K562 (cell line): ENCODE measurements at regions not wholly inside any gene's neighbourhood (a gene's known extent, or its start where the extent isn't known, plus 50 kb on each side); places are given as distances from the start of the nearest gene placed in this dataset.
"Not testable (repeated sequence)": the region's sequence is repeated elsewhere in the genome, so short reads cannot be mapped to it uniquely, and the experiment has no call there.

ENCODE experiments used
- ATAC-seq: fragments of 200-7000 bp; cut with Tn5 transposase; 3 replicates; pipeline ENCODE4 v1.9.1; 2020; ENCODE audit warnings: moderate library complexity
- BruUV-seq: library from RNA; stranded (reverse); fragments of 400-500 nt; replicated peaks from 2 replicates; lab custom pipeline; 2021; lab: Mats Ljungman, UMichigan
- CTCF ChIA-PET: fragments of 300-600 bp; formaldehyde crosslinking; extraction: SDS; loops from one replicate; lab custom pipeline; 2021; ENCODE audit warnings: low intra/inter-chr PET ratio; lab: Yijun Ruan, JAX
- POLR2A ChIA-PET: fragments of 300-600, 350-650 bp; sonication (Branson Sonifier 250); formaldehyde crosslinking; extraction: SDS; loops from one replicate; lab custom pipeline; 2021; ENCODE audit warnings: antibody characterized with exemption, inconsistent platforms; lab: Yijun Ruan, JAX
- DNase-seq, 4 experiments: peaks; one replicate each; pipeline versions ENCODE4 v3.0.0 to v3.0.0-alpha.2; 2011 to 2018; ENCODE audit warnings: low spot score in 3 of 4, mixed read lengths in 3 of 4; ENCODE audit errors: extremely low read depth in 1 of 4
- FAIRE-seq: peaks from 2 replicates; lab custom pipeline; 2011; peaks lifted over from hg19 to GRCh38; lab: Jason Lieb, UNC
- H2AFZ ChIP-seq: 2 replicates; pipeline ENCODE4 v1.6.0; 2011; ENCODE audit warnings: low read depth, low read length, control low read depth, inconsistent platforms
- H3K27ac ChIP-seq: fragments of 200-600 bp; 3 replicates; pipeline ENCODE4 v1.8.0; 2011; ENCODE audit warnings: low read depth, mild to moderate bottlenecking, control low read depth, inconsistent platforms, low read length, moderate library complexity, mixed read lengths; ENCODE audit errors: extremely low read depth
- H3K27me3 ChIP-seq, 2 experiments: fragments of 300-600 bp in 1 of 2; 2 replicates in 1 of 2; 3 replicates in 1 of 2; pipeline versions ENCODE4 v1.6.0 to v1.8.0; 2011; ENCODE audit warnings: inconsistent platforms in 2 of 2, low read length in 2 of 2, mild to moderate bottlenecking in 1 of 2, mixed read lengths in 1 of 2, moderate library complexity in 1 of 2; ENCODE audit not compliant: control insufficient read depth in 2 of 2, insufficient read depth in 2 of 2
- H3K36me3 ChIP-seq: fragments of 300-600 bp; 3 replicates; pipeline ENCODE4 v1.8.0; 2011; ENCODE audit warnings: mild to moderate bottlenecking, low read length, inconsistent platforms; ENCODE audit not compliant: control insufficient read depth, insufficient read depth
- H3K4me1 ChIP-seq, 2 experiments: fragments of 200-600 bp in 1 of 2; replicated peaks in 1 of 2; 2 replicates in 1 of 2; 3 replicates in 1 of 2; pipeline versions ENCODE4 v1.5.1 to v1.8.0; 2011; ENCODE audit warnings: inconsistent platforms in 2 of 2, low read length in 2 of 2, mild to moderate bottlenecking in 1 of 2, mixed read lengths in 1 of 2, moderate library complexity in 1 of 2; ENCODE audit not compliant: control insufficient read depth in 2 of 2, insufficient read depth in 2 of 2
- H3K4me2 ChIP-seq: 2 replicates; pipeline ENCODE4 v1.6.1; 2011; ENCODE audit warnings: low read length, control low read depth, inconsistent platforms, mixed read lengths; ENCODE audit not compliant: insufficient read depth
- H3K4me3 ChIP-seq: fragments of 200-600 bp; sonication (generic), shearing (Covaris generic); 2 replicates; pipeline ENCODE4 v1.5.1; 2016; ENCODE audit warnings: control low read depth, inconsistent platforms
- H3K79me2 ChIP-seq: fragments of 200-600 bp; 3 replicates; pipeline ENCODE4 v1.8.0; 2011; ENCODE audit warnings: low read length, inconsistent platforms; ENCODE audit not compliant: control insufficient read depth, insufficient read depth
- H3K9ac ChIP-seq, 2 experiments: 2 replicates each; pipeline versions ENCODE4 v1.6.0 to v1.6.1; 2011; ENCODE audit warnings: low read depth in 2 of 2, low read length in 2 of 2, control low read depth in 1 of 2, inconsistent platforms in 1 of 2, mild to moderate bottlenecking in 1 of 2, mixed read lengths in 1 of 2; ENCODE audit not compliant: insufficient read depth in 1 of 2
- H3K9me1 ChIP-seq: one replicate; pipeline ENCODE4 v1.6.0; 2011; ENCODE audit warnings: inconsistent platforms, mild to moderate bottlenecking, low read length, moderate library complexity; ENCODE audit not compliant: control insufficient read depth, insufficient read depth
- H3K9me3 ChIP-seq: replicated peaks from 2 replicates; pipeline ENCODE4 v1.5.1; 2011; ENCODE audit warnings: low read depth, low read length, inconsistent platforms; ENCODE audit not compliant: control insufficient read depth, insufficient read depth
- H4K20me1 ChIP-seq: replicated peaks from 2 replicates; pipeline ENCODE4 v1.6.1; 2011; ENCODE audit warnings: low read length, inconsistent platforms, mixed read lengths; ENCODE audit not compliant: control insufficient read depth, insufficient read depth
- BRD4 ChIP-seq: fragments of 200-600 bp; sonication (generic); IDR thresholded peaks from 2 replicates; pipeline ENCODE4 v1.6.1; 2017; ENCODE audit warnings: inconsistent platforms
- WGBS: fragments of 100-300 bp; shearing (Covaris generic); methylation state at CpG from one replicate; pipeline ENCODE4 v1.1.6; 2016; ENCODE audit warnings: low coverage, mixed read lengths; ENCODE audit not compliant: insufficient coverage; ENCODE audit errors: missing lambda C conversion rate; 5-methylcytosine and 5-hydroxymethylcytosine counted together
- in situ Hi-C: fragments of 300-500 bp; cut with MboI; formaldehyde crosslinking; loops from 4 replicates; pipeline ENCODE4 v1.15.0; 2018; ENCODE audit warnings: inconsistent platforms, mixed read lengths
- intact Hi-C: fragments of 100-400 bp; cut with micrococcal nuclease; formaldehyde crosslinking; loops from 2 replicates; pipeline ENCODE4 v1.14.2; 2022

- Histone ChIP-seq H3K4me3 (no peak overlapping the region), H3K4me1 (no peaks in the 10 kb centered on the region), H4K20me1 (no peaks in the 10 kb centered on the region), H3K9me1 (no peaks in the 10 kb centered on the region), H3K36me3 (no peaks in the 10 kb centered on the region), H3K27me3 (no peaks in the 10 kb centered on the region), H3K9me3 (no peaks in the 10 kb centered on the region), H3K79me2 (no peaks in the 10 kb centered on the region), H3K4me2 (no peak overlapping the region), H3K9ac (no peak overlapping the region), H3K27ac (no peak overlapping the region), H2AFZ (no peak overlapping the region)
- ChIA-PET POLR2A (no interaction called here), CTCF (no interaction called here)
- TF ChIP-seq BRD4, result no peak
- DNase-seq (no peak), ATAC-seq (no peak), FAIRE-seq (no peak)
- BruUV-seq, result no TSS peak
- intact Hi-C loops (no loop called here), in situ Hi-C loops (no loop called here)
- 0% methylated on average over 2 of the region's 2 CpGs for WGBS
These were observed 1173.6 kb upstream of the CHAC2 start for GRCh38 chr2:52594026-52594425.

- H3K4me3 ChIP-seq, CTCF ChIA-PET, H3K79me2 ChIP-seq, H4K20me1 ChIP-seq, H3K36me3 ChIP-seq, FAIRE-seq, in situ Hi-C loops, H3K27ac ChIP-seq, H3K9me1 ChIP-seq, H3K27me3 ChIP-seq, DNase-seq, H2AFZ ChIP-seq, H3K9me3 ChIP-seq, POLR2A ChIA-PET, H3K9ac ChIP-seq, BruUV-seq, H3K4me2 ChIP-seq, intact Hi-C loops, H3K4me1 ChIP-seq, ATAC-seq: not testable (repeated sequence)
- 0% methylated on average over 4 of the region's 5 CpGs for WGBS
These were observed 1183.5 kb upstream of the CHAC2 start for GRCh38 chr2:52584071-52584470.
